ENCODE measurements at regions not wholly inside any gene's neighbourhood (a gene's known extent, or its start where the extent isn't known, plus 50 kb on each side); places are given as distances from the start of the nearest gene placed in this dataset.

GRCh38 chrX:47313056-47313455 is 57.3 kb upstream of the ZNF157 start:
- TF ChIP-seq CTCF (conservative IDR thresholded peaks at IDR 0.05; ENCODE audit: low read depth in 2 of 2) (no peak), POLR2AphosphoS5 (IDR thresholded peaks at IDR 0.05; ENCODE audit: low read depth) (no peak), EZH2phosphoT487 (IDR thresholded peaks at IDR 0.05; ENCODE audit: unreplicated experiment) (no peak), EZH2 (IDR thresholded peaks at IDR 0.05; ENCODE audit: low read depth, unreplicated experiment) (no peak), ZNF331 (CRISPR knock-in tag; IDR thresholded peaks at IDR 0.05; ENCODE audit: low read depth) (no peak), REST (IDR thresholded peaks at IDR 0.05; ENCODE audit: unreplicated experiment) (no peak), STAT1 (IDR thresholded peaks at IDR 0.05; ENCODE audit: unreplicated experiment) (no peak), ETS1 (IDR thresholded peaks at IDR 0.05) (no peak), JUNB (IDR thresholded peaks at IDR 0.05; ENCODE audit: unreplicated experiment) (no peak), NANOG (IDR thresholded peaks at IDR 0.05; ENCODE audit: borderline replicate concordance) (no peak)

All from GM23338 (cell line).